ENCODE measurements at regions not wholly inside any gene's neighbourhood (a gene's known extent, or its start where the extent isn't known, plus 50 kb on each side); places are given as distances from the start of the nearest gene placed in this dataset.

- no peak overlapping the region for H3K27ac ChIP-seq
- TF ChIP-seq, protein P1, sequence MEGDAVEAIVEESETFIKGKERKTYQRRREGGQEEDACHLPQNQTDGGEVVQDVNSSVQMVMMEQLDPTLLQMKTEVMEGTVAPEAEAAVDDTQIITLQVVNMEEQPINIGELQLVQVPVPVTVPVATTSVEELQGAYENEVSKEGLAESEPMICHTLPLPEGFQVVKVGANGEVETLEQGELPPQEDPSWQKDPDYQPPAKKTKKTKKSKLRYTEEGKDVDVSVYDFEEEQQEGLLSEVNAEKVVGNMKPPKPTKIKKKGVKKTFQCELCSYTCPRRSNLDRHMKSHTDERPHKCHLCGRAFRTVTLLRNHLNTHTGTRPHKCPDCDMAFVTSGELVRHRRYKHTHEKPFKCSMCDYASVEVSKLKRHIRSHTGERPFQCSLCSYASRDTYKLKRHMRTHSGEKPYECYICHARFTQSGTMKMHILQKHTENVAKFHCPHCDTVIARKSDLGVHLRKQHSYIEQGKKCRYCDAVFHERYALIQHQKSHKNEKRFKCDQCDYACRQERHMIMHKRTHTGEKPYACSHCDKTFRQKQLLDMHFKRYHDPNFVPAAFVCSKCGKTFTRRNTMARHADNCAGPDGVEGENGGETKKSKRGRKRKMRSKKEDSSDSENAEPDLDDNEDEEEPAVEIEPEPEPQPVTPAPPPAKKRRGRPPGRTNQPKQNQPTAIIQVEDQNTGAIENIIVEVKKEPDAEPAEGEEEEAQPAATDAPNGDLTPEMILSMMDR (IDR thresholded peaks at IDR 0.05) = no peak
- TF ChIP-seq ZFX (IDR thresholded peaks at IDR 0.05; ENCODE audit: borderline replicate concordance) = no peak
These were observed 120.9 kb downstream of the SINHCAF start for GRCh38 chr12:31205054-31205453.

GRCh38 chr12:31206038-31206670 is 119.8 kb downstream of the SINHCAF start:
- TF ChIP-seq, protein P1 (IDR thresholded peaks at IDR 0.05) = no peak
- no peak for TF ChIP-seq ZFX (IDR thresholded peaks at IDR 0.05; ENCODE audit: borderline replicate concordance)
- no peak overlapping the region for H3K27ac ChIP-seq

GRCh38 chr12:31207799-31208465 is 118.0 kb downstream of the SINHCAF start:
- H3K27ac ChIP-seq = no peak overlapping the region
- TF ChIP-seq ZFX (IDR thresholded peaks at IDR 0.05; ENCODE audit: borderline replicate concordance) = no peak
- TF ChIP-seq, protein P1 (IDR thresholded peaks at IDR 0.05) = no peak

- TF ChIP-seq, protein P1 (IDR thresholded peaks at IDR 0.05) = no peak
- no peak for TF ChIP-seq ZFX (IDR thresholded peaks at IDR 0.05; ENCODE audit: borderline replicate concordance)
- no peak overlapping the region for H3K27ac ChIP-seq
These were observed 115.8 kb downstream of the SINHCAF start for GRCh38 chr12:31210104-31210503.

DNA sequence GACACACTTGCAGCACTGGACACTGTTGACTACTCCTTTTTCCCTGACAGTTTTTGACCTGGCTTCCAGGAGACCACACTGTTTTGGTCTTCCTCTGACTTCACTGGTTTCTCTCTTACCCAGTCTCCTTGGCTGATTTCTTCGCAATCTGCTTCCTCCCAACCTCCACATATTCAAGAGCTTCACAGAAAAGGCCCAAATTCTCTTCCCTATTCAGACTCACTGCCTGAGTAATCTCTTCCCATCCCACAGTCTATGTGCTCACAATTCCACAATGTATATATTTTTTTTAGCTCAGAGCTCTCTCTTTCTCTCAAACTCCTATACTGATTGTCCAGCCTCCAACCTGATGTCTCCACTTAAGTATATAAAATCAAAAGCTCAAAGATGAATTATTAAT is 115.4 kb downstream of the SINHCAF start:
- TF ChIP-seq, protein P1 (IDR thresholded peaks at IDR 0.05) = no peak
- no peak for TF ChIP-seq ZFX (IDR thresholded peaks at IDR 0.05; ENCODE audit: borderline replicate concordance)
- H3K27ac ChIP-seq = no peak overlapping the region

DNA sequence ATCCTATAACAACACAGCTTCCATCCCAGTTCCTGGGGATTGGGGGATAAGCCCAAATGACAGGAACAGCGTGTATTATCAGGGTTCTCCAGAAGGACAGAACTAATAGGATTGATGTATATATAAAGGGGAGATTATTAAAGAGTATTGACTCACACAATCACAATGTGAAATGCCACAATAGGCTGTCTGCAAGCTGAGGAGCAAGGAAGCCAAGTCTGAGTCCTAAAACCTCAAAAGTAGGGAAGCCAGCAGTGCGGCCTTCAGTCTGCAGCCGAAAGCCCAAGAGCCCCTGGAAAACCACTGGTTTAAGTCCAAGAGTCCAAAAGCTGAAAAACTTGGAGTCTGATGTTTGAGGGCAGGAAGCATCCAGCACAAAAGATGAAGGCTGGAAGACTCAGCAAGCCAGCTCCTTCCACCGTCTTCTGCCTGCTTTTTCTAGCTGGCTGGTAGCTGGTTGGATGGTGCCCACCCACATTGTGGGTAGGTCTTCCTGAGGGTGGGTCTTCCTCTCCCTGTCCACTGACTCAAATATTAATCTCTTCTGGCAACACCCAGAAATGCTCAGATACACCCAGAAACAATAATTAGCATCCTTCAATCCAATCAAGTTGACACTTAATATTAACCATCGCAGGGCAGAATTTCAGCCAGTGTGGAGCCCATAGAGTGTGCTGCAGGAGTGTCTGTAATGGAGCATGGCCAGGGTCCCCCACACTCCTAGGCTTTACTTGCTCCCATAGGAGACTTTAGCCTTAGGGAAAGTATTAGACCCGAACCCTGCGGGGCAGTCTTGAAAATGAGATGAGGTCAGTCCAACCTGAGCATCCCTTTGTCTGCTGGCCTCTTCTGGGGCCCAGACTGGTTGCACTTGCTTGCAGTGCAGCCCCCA is 111.1 kb downstream of the SINHCAF start:
- TF ChIP-seq ZFX (IDR thresholded peaks at IDR 0.05; ENCODE audit: borderline replicate concordance) = no peak
- TF ChIP-seq, protein P1 (IDR thresholded peaks at IDR 0.05) = no peak
- no peak overlapping the region for H3K27ac ChIP-seq

Data from 22Rv1 (cell line).